ENCODE measurements at regions not wholly inside any gene's neighbourhood (a gene's known extent, or its start where the extent isn't known, plus 50 kb on each side); places are given as distances from the start of the nearest gene placed in this dataset.
A peak's percentile ranks its signal among the peaks of the same experiment; 100 is the strongest.
"Not testable (repeated sequence)": the region's sequence is repeated elsewhere in the genome, so short reads cannot be mapped to it uniquely, and the experiment has no call there.

DNA sequence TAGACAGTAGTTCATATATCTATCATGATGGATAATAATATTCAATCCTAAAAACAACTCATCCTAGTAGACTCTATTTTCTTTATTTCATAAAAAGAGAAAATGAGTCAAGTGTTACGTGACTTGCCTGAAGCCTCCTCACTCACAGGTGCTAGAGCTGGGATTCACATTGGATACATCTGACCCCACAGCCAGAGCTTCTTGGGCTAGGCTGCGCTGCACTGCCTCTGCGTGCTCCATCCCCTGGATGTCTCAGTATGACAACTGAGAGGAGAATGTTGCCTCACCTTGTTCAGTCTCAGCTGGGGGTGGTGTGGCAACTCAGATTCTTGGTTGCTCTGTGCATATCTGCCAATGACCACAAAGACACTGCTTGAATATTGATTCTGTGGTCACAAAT is 286.6 kb downstream of the LIG4 start:
- no peak overlapping the region for H2AFZ ChIP-seq (ENCODE audit: low read depth)
- H4K20me1 ChIP-seq (ENCODE audit: insufficient read depth), result no peaks in the 10 kb centered on the region
- no peak overlapping the region for H3K9ac ChIP-seq
- H3K27ac ChIP-seq, result no peak overlapping the region
- no peaks in the 10 kb centered on the region for H3K36me3 ChIP-seq (ENCODE audit: insufficient read depth)
- H3K79me2 ChIP-seq (ENCODE audit: insufficient read depth, low read depth), result no peaks in the 10 kb centered on the region
- H3K27me3 ChIP-seq (ENCODE audit: insufficient read depth, low read depth), result no peaks in the 10 kb centered on the region
- TF ChIP-seq, protein P1, sequence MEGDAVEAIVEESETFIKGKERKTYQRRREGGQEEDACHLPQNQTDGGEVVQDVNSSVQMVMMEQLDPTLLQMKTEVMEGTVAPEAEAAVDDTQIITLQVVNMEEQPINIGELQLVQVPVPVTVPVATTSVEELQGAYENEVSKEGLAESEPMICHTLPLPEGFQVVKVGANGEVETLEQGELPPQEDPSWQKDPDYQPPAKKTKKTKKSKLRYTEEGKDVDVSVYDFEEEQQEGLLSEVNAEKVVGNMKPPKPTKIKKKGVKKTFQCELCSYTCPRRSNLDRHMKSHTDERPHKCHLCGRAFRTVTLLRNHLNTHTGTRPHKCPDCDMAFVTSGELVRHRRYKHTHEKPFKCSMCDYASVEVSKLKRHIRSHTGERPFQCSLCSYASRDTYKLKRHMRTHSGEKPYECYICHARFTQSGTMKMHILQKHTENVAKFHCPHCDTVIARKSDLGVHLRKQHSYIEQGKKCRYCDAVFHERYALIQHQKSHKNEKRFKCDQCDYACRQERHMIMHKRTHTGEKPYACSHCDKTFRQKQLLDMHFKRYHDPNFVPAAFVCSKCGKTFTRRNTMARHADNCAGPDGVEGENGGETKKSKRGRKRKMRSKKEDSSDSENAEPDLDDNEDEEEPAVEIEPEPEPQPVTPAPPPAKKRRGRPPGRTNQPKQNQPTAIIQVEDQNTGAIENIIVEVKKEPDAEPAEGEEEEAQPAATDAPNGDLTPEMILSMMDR (conservative IDR thresholded peaks at IDR 0.05; ENCODE audit: low read depth, low read length), result no peak
- no peak overlapping the region for H3K4me2 ChIP-seq
- H3K4me3 ChIP-seq (IDR thresholded peaks at IDR 0.05; ENCODE audit: insufficient read depth, low read depth, low read length), result no peak overlapping the region
- no peaks in the 10 kb centered on the region for H3K4me1 ChIP-seq (ENCODE audit: low read depth, poor library complexity, severe bottlenecking)

- Histone ChIP-seq H3K79me2 (ENCODE audit: insufficient read depth, low read depth) (no peaks in the 10 kb centered on the region), H3K4me3 (IDR thresholded peaks at IDR 0.05; ENCODE audit: insufficient read depth, low read depth, low read length) (no peak overlapping the region), H3K27me3 (ENCODE audit: insufficient read depth, low read depth) (no peaks in the 10 kb centered on the region), H3K27ac (no peak overlapping the region), H3K4me2 (no peak overlapping the region), H3K36me3 (ENCODE audit: insufficient read depth) (no peaks in the 10 kb centered on the region), H3K9ac (no peak overlapping the region), H4K20me1 (ENCODE audit: insufficient read depth) (no peaks in the 10 kb centered on the region), H2AFZ (ENCODE audit: low read depth) (no peak overlapping the region), H3K4me1 (ENCODE audit: low read depth, poor library complexity, severe bottlenecking) (no peaks in the 10 kb centered on the region)
- TF ChIP-seq, protein P1 (conservative IDR thresholded peaks at IDR 0.05; ENCODE audit: low read depth, low read length), result no peak
These were observed 287.8 kb downstream of the LIG4 start for GRCh38 chr13:107927557-107927956.

- peak overlapping the region; percentile 49; the same call in 1 of the 2 replicates for H3K9ac ChIP-seq
- not testable (repeated sequence) for H3K79me2 ChIP-seq (ENCODE audit: insufficient read depth, low read depth); H4K20me1 ChIP-seq (ENCODE audit: insufficient read depth); H3K4me1 ChIP-seq (ENCODE audit: low read depth, poor library complexity, severe bottlenecking); H3K27me3 ChIP-seq (ENCODE audit: insufficient read depth, low read depth); H3K36me3 ChIP-seq (ENCODE audit: insufficient read depth); H3K4me2 ChIP-seq; H3K4me3 ChIP-seq (IDR thresholded peaks at IDR 0.05; ENCODE audit: insufficient read depth, low read depth, low read length)
- peak overlapping the region; percentile 67 for H3K27ac ChIP-seq
- H2AFZ ChIP-seq (ENCODE audit: low read depth), result peak overlapping the region; percentile 41
These were observed 288.8 kb downstream of the LIG4 start for GRCh38 chr13:107926515-107926914.

DNA sequence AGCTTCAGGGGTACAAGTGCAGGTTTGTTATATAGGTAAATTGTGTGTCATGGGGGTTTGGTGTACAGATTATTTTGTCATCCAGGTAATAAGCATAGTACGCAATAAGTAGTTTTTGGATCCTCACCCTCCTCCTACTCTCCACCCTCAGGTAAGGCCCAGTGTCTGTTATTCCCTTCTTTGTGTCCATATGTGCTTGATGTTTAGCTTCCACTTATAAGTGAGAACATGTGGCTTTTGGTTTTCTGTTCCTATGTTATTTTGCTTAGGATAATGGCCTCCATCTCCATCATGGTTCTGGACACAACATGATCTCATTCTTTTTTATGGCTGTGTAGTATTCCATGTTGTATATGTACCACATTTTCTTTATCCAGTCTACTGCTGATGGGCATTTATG is 298.4 kb downstream of the LIG4 start:
- not testable (repeated sequence) for H4K20me1 ChIP-seq (ENCODE audit: insufficient read depth); H3K36me3 ChIP-seq (ENCODE audit: insufficient read depth); H3K4me1 ChIP-seq (ENCODE audit: low read depth, poor library complexity, severe bottlenecking); H3K9ac ChIP-seq; H3K4me3 ChIP-seq (IDR thresholded peaks at IDR 0.05; ENCODE audit: insufficient read depth, low read depth, low read length); H3K79me2 ChIP-seq (ENCODE audit: insufficient read depth, low read depth); H3K27ac ChIP-seq; H3K4me2 ChIP-seq; H3K27me3 ChIP-seq (ENCODE audit: insufficient read depth, low read depth); H2AFZ ChIP-seq (ENCODE audit: low read depth)

- Histone ChIP-seq H2AFZ (ENCODE audit: low read depth) (no peak overlapping the region), H3K4me3 (IDR thresholded peaks at IDR 0.05; ENCODE audit: insufficient read depth, low read depth, low read length) (no peak overlapping the region)
- TF ChIP-seq, protein P1 (conservative IDR thresholded peaks at IDR 0.05; ENCODE audit: low read depth, low read length), result no peak
These were observed 302.6 kb downstream of the LIG4 start for GRCh38 chr13:107912745-107913144.

More at GRCh38 chr13:107912745-107913144, 302.6 kb downstream of the LIG4 start:
- Histone ChIP-seq H3K27me3 (ENCODE audit: insufficient read depth, low read depth) (no peaks in the 10 kb centered on the region), H3K27ac (no peak overlapping the region), H3K36me3 (ENCODE audit: insufficient read depth) (no peaks in the 10 kb centered on the region), H3K4me2 (no peak overlapping the region), H4K20me1 (ENCODE audit: insufficient read depth) (no peaks in the 10 kb centered on the region), H3K9ac (no peak overlapping the region), H3K4me1 (ENCODE audit: low read depth, poor library complexity, severe bottlenecking) (no peaks in the 10 kb centered on the region), H3K79me2 (ENCODE audit: insufficient read depth, low read depth) (no peaks in the 10 kb centered on the region)

Measured in KMS-11 (cell line).